HG03521 (cell line): ENCODE measurements at regions not wholly inside any gene's neighbourhood (a gene's known extent, or its start where the extent isn't known, plus 50 kb on each side); places are given as distances from the start of the nearest gene placed in this dataset.
"Not testable (repeated sequence)": the region's sequence is repeated elsewhere in the genome, so short reads cannot be mapped to it uniquely, and the experiment has no call there.

Experiments
- ATAC-seq: cut with Tn5 transposase; IDR thresholded peaks from one replicate; pipeline ENCODE4 v1.9.1; 2021; ENCODE audit warnings: mild to moderate bottlenecking, moderate library complexity; ENCODE audit not compliant: unreplicated experiment

- ATAC-seq, result no peak
These were observed 361.4 kb upstream of the POU5F2 start for GRCh38 chr5:94102849-94103248.

DNA sequence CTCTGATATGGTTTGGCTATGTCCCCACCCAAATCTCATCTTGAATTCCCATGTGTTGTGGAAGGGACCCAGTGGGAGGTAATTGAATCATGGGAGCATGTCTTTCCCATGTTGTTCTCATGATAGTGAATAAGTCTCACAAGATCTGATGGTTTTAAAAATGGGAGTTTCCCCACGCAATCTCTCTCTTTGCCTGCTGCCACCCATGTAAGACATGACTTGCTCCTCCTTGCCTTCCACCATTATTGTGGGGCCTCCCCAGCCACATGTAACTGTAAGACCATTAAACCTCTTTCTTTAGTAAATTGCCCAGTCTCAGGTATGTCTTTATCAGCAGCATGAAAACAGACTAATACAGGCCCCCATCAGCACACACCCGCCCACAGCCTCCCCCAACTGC lies 356.0 kb upstream of the POU5F2 start:
- ATAC-seq, result not testable (repeated sequence)

DNA sequence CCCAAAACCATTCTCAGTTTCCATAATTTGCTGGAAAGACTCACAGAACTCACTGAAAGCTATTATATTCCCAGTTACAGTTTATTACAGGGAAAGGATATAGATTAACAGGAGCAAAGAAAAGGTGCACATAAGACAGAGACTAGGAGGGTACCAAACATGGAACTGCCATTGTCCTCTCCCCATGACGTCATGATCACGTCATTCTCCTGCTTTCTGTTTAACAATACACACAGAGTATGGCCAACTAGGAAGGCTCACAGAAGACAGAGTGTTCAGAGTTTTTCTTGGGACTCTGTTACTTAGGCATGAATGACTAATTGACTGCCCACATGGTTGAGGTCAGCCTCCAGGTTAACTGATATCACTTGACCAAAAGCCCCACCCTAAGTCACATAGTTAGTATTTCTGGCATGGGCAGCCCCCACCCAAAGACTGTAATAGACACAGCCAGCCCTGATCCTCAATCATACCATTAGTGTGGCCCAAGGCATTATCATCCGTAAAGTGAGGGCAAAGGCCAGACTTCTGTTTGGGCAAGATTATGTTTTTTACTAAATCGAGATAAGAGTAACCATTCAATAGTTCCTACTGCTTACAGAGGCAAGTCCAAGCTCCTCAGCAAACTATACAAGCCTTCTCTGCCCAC lies 353.5 kb upstream of the POU5F2 start:
- no peak for ATAC-seq

GRCh38 chr5:94093300-94093699 lies 351.9 kb upstream of the POU5F2 start:
- ATAC-seq, result no peak

GRCh38 chr5:94086635-94087034 lies 345.2 kb upstream of the POU5F2 start:
- not testable (repeated sequence) for ATAC-seq

DNA sequence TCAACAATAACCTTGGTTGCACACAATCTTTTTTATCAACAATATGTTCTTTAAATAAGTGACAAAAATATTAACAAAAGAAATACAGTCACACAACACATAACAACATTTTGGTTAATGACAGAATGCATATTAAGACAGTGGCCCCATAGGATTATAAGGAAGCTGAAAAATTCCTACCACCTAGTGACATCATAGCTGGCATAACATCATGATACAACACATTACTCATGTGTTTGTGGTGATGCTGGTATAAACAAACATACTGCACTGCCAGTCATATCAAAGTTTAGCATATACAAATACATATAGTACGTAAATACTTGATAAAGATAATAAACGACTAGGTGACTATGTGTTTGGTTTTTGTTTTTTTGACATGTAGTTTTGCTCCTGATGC lies 344.8 kb upstream of the POU5F2 start:
- no peak for ATAC-seq

GRCh38 chr5:94082405-94082804 lies 341.0 kb upstream of the POU5F2 start:
- ATAC-seq, result no peak

- ATAC-seq, result no peak
These were observed 339.7 kb upstream of the POU5F2 start for GRCh38 chr5:94081088-94081487.

DNA sequence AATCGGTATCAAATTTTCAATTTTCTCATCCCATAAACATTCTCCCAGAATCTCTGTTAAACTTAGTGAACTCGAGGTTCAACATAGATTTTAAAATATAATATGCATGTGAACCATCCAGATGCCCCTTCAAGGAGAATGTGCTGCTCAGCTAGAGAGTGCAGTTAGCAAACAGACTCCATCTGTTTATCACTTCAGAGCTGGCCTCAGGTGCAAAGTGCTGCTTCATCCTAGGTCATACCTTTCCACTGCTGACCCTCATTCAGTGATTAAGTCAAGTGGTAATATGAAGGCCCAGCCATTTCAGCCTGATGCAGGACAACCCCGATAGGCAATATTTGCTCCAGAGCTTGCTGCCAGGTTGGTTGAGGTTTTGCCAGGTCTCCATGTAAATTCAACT lies 339.0 kb upstream of the POU5F2 start:
- ATAC-seq, result no peak

- no peak for ATAC-seq
These were observed 330.7 kb upstream of the POU5F2 start for GRCh38 chr5:94072116-94072515.

GRCh38 chr5:94066437-94067207 lies 325.2 kb upstream of the POU5F2 start:
- no peak for ATAC-seq

DNA sequence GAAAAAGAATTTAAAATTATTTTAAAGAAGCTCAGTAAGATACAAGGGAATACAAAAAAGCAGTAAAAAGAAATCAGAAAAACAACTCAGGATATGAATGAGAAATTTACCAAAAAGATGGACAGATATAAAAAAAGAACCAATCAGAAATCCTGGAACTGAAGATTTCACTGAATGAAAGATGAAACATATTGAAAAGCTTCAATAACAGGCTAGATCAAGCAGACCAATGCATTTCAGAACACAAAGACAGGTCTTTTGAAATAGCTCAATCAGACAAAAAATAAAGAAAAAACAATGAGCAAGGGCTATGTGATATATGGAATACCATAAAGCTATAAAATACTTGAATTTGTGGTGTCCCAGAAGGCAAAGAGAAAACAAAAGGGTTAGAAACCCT lies 322.6 kb upstream of the POU5F2 start:
- no peak for ATAC-seq

- ATAC-seq, result no peak
These were observed 316.3 kb upstream of the POU5F2 start for GRCh38 chr5:94057655-94058054.

DNA sequence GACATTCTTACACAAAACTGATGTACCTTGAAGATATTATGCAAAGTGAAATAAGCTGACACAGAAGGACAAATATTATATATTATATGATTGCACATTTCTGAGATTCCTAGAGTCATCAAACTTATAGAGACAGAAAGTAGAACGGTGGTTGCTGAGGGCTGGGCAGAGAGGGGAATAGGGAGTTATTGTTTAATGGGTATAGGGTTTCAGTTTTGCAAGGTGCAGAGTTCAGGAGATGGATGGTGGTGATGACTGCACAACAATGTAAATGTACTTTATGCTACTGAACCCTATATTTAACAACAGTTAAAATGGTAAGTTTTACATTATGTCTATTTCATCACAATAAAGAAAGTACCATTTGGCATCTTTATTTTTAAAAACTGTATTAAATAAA lies 315.8 kb upstream of the POU5F2 start:
- no peak for ATAC-seq

DNA sequence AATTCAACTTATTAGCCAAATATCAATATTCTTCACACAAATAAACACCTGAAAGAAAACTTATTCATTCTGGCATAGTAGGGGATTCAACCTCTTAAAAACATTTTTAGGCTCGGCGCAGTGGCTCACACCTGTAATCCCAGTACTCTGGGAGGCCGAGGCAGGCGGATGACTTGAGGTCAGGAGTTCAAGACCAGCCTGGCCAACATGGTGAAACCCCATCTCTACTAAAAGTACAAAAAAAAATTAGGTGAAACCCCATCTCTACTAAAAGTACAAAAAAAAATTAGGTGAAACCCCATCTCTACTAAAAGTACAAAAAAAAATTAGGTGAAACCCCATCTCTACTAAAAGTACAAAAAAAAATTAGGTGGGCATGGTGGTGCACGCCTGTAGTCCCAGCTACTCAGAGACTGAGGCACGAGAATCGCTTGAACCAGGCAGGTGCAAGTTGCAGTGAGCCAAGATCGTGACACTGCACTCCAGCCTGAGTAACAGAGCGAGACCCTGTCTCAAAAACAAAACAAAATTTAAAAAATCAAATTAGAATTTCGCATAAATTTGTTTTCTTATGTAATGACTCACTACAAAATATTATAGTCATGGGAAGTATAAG lies 308.0 kb upstream of the POU5F2 start:
- ATAC-seq, result not testable (repeated sequence)

GRCh38 chr5:94045839-94046782 lies 304.7 kb upstream of the POU5F2 start:
- ATAC-seq, result no peak

GRCh38 chr5:94043311-94043710 lies 301.9 kb upstream of the POU5F2 start:
- ATAC-seq, result no peak

DNA sequence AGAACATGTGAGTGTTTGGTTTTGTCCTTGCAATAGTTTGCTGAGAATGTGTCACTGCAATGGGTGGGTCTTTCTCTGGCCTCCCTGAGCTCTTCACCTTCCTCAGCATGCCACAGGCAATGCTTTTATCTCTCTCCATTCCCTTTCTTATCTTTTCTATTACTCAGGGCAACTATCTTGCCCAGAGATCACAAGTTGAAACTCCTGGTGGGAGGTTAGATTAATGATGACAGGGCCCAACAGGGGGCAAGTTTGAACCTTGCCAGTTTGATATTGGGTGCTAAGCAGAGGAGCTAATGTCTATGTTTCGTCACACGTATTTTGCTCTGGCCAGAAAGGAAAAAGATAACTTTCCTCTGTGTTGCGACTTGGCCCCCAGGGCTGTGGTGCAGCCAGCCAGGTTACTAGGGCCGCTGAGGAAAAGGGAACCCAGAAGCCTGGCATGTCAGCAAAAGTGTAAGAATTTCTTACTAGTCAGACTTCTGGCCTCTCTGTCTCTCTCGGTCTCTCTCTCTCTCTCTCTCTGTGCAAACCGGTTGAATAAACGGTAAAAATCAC lies 299.3 kb upstream of the POU5F2 start:
- ATAC-seq, result no peak

GRCh38 chr5:94039101-94039500 lies 297.7 kb upstream of the POU5F2 start:
- no peak for ATAC-seq

DNA sequence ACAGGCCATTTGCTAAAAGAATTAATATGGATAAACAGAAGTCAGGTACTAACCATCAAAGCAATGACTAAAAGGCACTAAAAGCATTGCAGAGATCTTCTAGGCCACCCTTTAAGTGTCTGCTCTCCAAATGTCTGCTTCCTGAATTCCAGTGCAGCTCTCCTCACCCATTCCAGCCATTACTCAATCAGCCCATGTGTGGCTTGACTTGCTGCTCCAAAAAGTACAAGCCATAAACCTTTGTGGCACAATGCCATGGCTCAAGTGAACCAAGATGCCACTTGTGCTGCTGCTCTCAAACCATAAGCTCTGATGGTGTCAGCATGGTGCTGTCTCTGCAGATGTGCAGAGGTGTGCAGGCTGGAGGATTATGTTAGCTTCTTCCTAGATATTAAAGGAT lies 290.2 kb upstream of the POU5F2 start:
- ATAC-seq, result no peak

GRCh38 chr5:94028001-94028400 lies 286.6 kb upstream of the POU5F2 start:
- ATAC-seq, result no peak
